Activated B cell treated with CpG ODN at 0.5 μM for 24 hours (primary cell): ENCODE measurements at regions not wholly inside any gene's neighbourhood (a gene's known extent, or its start where the extent isn't known, plus 50 kb on each side); places are given as distances from the start of the nearest gene placed in this dataset.
A peak's percentile ranks its signal among the peaks of the same experiment; 100 is the strongest.

Source experiments
- ATAC-seq: fragments of 200-7000 bp; cut with Tn5 transposase; one replicate; pipeline ENCODE4 v1.10.0; 2021; ENCODE audit warnings: low read depth, mild to moderate bottlenecking, moderate library complexity
- CTCF ChIA-PET: fragments of 350-600 bp; sonication (Branson Sonifier 250); formaldehyde crosslinking; loops from one replicate; lab custom pipeline; 2021; ENCODE audit warnings: antibody characterized with exemption; lab: Charles Lee
- POLR2A ChIA-PET: fragments of 350-600 bp; sonication (Branson Sonifier 250); formaldehyde crosslinking; loops from one replicate; lab custom pipeline; 2021; ENCODE audit warnings: antibody characterized with exemption; lab: Charles Lee
- DNase-seq: peaks from one replicate; pipeline ENCODE4 v3.0.0; 2022
- H3K27ac Mint-ChIP-seq: one replicate; pipeline ENCODE4 v1.8.0; 2020; ENCODE audit warnings: mixed read lengths
- H3K27me3 Mint-ChIP-seq: one replicate; pipeline ENCODE4 v1.8.0; 2021; ENCODE audit warnings: mixed read lengths
- H3K36me3 Mint-ChIP-seq: one replicate; pipeline ENCODE4 v1.8.0; 2021; ENCODE audit warnings: low read depth, mixed read lengths
- H3K4me1 Mint-ChIP-seq: one replicate; pipeline ENCODE4 v1.8.0; 2021; ENCODE audit warnings: mixed read lengths
- H3K4me3 Mint-ChIP-seq: one replicate; pipeline ENCODE4 v1.8.0; 2020; ENCODE audit warnings: mild to moderate bottlenecking, mixed read lengths
- H3K9me3 Mint-ChIP-seq: one replicate; pipeline ENCODE4 v1.8.0; 2020; ENCODE audit warnings: mixed read lengths
- CTCF ChIP-seq: fragments of 200-600 bp; IDR thresholded peaks from one replicate; pipeline ENCODE4 v1.8.0; 2022; ENCODE audit warnings: antibody characterized with exemption, mild to moderate bottlenecking
- intact Hi-C: fragments of 100-400 bp; cut with micrococcal nuclease; formaldehyde crosslinking; loops from one replicate; pipeline ENCODE4 v1.15.1; 2024

GRCh38 chr1:200275415-200275814, 134.4 kb downstream of the ZNF281 start:
- no peak for DNase-seq
- Mint-ChIP-seq H3K4me1 (peaks cover 3% of the 10 kb centered on the region), H3K9me3 (no peaks in the 10 kb centered on the region), H3K36me3 (no peaks in the 10 kb centered on the region), H3K27me3 (peaks cover 4% of the 10 kb centered on the region), H3K27ac (no peak overlapping the region), H3K4me3 (no peak overlapping the region)
- ATAC-seq, result no peak
- intact Hi-C loops, result loop anchor here (10.0 kb wide), 1 partner anchor 591 kb away; no protein-coding TSS in a partner anchor
- TF ChIP-seq CTCF, result no peak
- POLR2A ChIA-PET, result interaction anchor here (0.5 kb wide), 1 partner anchor 9 kb away, joined by 12 read pairs; no protein-coding TSS in a partner anchor
- CTCF ChIA-PET, result interaction anchor here (1.1 to 1.9 kb wide), 4 partner anchors 27 to 591 kb away, joined by 3 to 8 read pairs (median 4); no protein-coding TSS in a partner anchor

- Mint-ChIP-seq H3K9me3 (no peaks in the 10 kb centered on the region), H3K4me3 (no peak overlapping the region), H3K27me3 (peaks cover 4% of the 10 kb centered on the region), H3K27ac (no peak overlapping the region), H3K36me3 (no peaks in the 10 kb centered on the region), H3K4me1 (peaks cover 5% of the 10 kb centered on the region)
- TF ChIP-seq CTCF, result no peak
- ATAC-seq (no peak), DNase-seq (no peak)
- POLR2A ChIA-PET, result no interaction called here
- CTCF ChIA-PET, result interaction anchor here (0.9 kb wide), 1 partner anchor 33 kb away, joined by 3 read pairs; no protein-coding TSS in a partner anchor
- intact Hi-C loops, result loop anchor here (10.0 kb wide), 1 partner anchor 589 kb away; no protein-coding TSS in a partner anchor
These were observed 135.7 kb downstream of the ZNF281 start for GRCh38 chr1:200274116-200274515.

GRCh38 chr1:200272481-200273068, 137.3 kb downstream of the ZNF281 start:
- ChIA-PET POLR2A (no interaction called here), CTCF (no interaction called here)
- no peak for DNase-seq
- Mint-ChIP-seq H3K36me3 (no peaks in the 10 kb centered on the region), H3K4me3 (no peak overlapping the region), H3K9me3 (no peaks in the 10 kb centered on the region), H3K27me3 (peaks cover 4% of the 10 kb centered on the region), H3K4me1 (peaks cover 5% of the 10 kb centered on the region), H3K27ac (no peak overlapping the region)
- no peak for ATAC-seq
- intact Hi-C loops, result loop anchor here (10.0 kb wide), 1 partner anchor 588 kb away; no protein-coding TSS in a partner anchor
- TF ChIP-seq CTCF, result no peak

GRCh38 chr1:200269256-200269655, 140.6 kb downstream of the ZNF281 start:
- ChIA-PET POLR2A (interaction anchor here (1.0 kb wide), 1 partner anchor 36 kb away, joined by 3 read pairs; no protein-coding TSS in a partner anchor), CTCF (no interaction called here)
- Mint-ChIP-seq H3K36me3 (no peaks in the 10 kb centered on the region), H3K9me3 (no peaks in the 10 kb centered on the region), H3K4me3 (no peak overlapping the region), H3K27ac (peak overlapping the region; percentile 5), H3K27me3 (no peaks in the 10 kb centered on the region), H3K4me1 (peaks cover 16% of the 10 kb centered on the region)
- TF ChIP-seq CTCF, result no peak
- no peak for ATAC-seq
- no peak for DNase-seq
- intact Hi-C loops, result no loop called here

- no peak for DNase-seq
- ATAC-seq, result no peak
- intact Hi-C loops, result no loop called here
- ChIA-PET CTCF (interaction anchor here (1.5 kb wide), 1 partner anchor 12 kb away, joined by 5 read pairs; no protein-coding TSS in a partner anchor), POLR2A (no interaction called here)
- Mint-ChIP-seq H3K36me3 (no peaks in the 10 kb centered on the region), H3K9me3 (no peaks in the 10 kb centered on the region), H3K4me1 (peaks cover 16% of the 10 kb centered on the region), H3K4me3 (no peak overlapping the region), H3K27me3 (no peaks in the 10 kb centered on the region), H3K27ac (no peak overlapping the region)
- no peak for TF ChIP-seq CTCF
These were observed 141.9 kb downstream of the ZNF281 start for GRCh38 chr1:200267937-200268336.
